Upper lobe of left lung (tissue), 6 donors: ENCODE measurements at regions not wholly inside any gene's neighbourhood (a gene's known extent, or its start where the extent isn't known, plus 50 kb on each side); places are given as distances from the start of the nearest gene placed in this dataset.

Experiments used
- ATAC-seq, 2 donors: fragments of 200-7000 bp; cut with Tn5 transposase; one replicate each; pipeline ENCODE4 v1.9.1; 2022; ENCODE audit warnings: mild to moderate bottlenecking in 2 of 2, moderate library complexity in 2 of 2; ENCODE audit not compliant: low FRiP score in 2 of 2
- DNase-seq, 2 donors: peaks; one replicate each; pipeline ENCODE4 v3.0.0-alpha.2; 2019 to 2020
- H3K27ac ChIP-seq, 4 donors: fragments of 200-600 bp; sonication (generic); one replicate each; pipeline ENCODE4 v1.5.1; 2016 to 2019
- H3K27me3 ChIP-seq, 4 donors: fragments of 200-600 bp; sonication (generic); one replicate each; pipeline ENCODE4 v1.5.1; 2017 to 2019
- H3K36me3 ChIP-seq, 4 donors: fragments of 200-600 bp; sonication (generic); one replicate each; pipeline ENCODE4 v1.5.1; 2016 to 2019
- H3K4me1 ChIP-seq, 4 donors: fragments of 200-600 bp; sonication (generic); one replicate each; pipeline ENCODE4 v1.5.1; 2018 to 2019
- H3K4me3 ChIP-seq, 4 donors: fragments of 200-600 bp; sonication (generic); one replicate each; pipeline ENCODE4 v1.5.1; 2017 to 2019; ENCODE audit warnings: mild to moderate bottlenecking in 2 of 4, moderate library complexity in 1 of 4
- H3K9me3 ChIP-seq, 4 donors: fragments of 200-600 bp; sonication (generic); one replicate each; pipeline ENCODE4 v1.5.1; 2018 to 2019
- EP300 ChIP-seq, 4 donors: sonication (generic); formaldehyde crosslinking; IDR thresholded peaks; one replicate each; pipeline ENCODE4 v1.5.1; 2017; ENCODE audit warnings: antibody characterized with exemption in 4 of 4, control low read depth in 2 of 4
- POLR2A ChIP-seq, 4 donors: fragments of 450-650 bp; IDR thresholded peaks; one replicate each; pipeline ENCODE4 v1.5.1; 2016 to 2017; ENCODE audit warnings: antibody characterized with exemption in 4 of 4, mild to moderate bottlenecking in 2 of 4
- POLR2AphosphoS5 ChIP-seq, 2 donors: sonication (generic); formaldehyde crosslinking; IDR thresholded peaks; one replicate each; pipeline ENCODE4 v1.5.1; 2017; ENCODE audit warnings: antibody characterized with exemption in 2 of 2
- WGBS, 2 donors: methylation state at CpG; one replicate each; pipeline ENCODE4 v1.1.5; 2017 to 2018; 5-methylcytosine and 5-hydroxymethylcytosine counted together
- TF ChIP-seq, protein P1 (sequence below), 6 experiments: fragments of 450-650 bp in 4 of 6; fragments of 200-600 bp in 2 of 6; sonication (generic) in 2 of 6; IDR thresholded peaks; one replicate each; pipeline ENCODE4 v1.5.1; 2016 to 2019; ENCODE audit warnings: antibody characterized with exemption in 6 of 6
- donor health status: DM: no; HTN: no; CAD: no; lungs with moderate emphysema.
- donor health status: DM: no; HTN: yes; CAD: no; lungs with severe emphysema.

DNA sequence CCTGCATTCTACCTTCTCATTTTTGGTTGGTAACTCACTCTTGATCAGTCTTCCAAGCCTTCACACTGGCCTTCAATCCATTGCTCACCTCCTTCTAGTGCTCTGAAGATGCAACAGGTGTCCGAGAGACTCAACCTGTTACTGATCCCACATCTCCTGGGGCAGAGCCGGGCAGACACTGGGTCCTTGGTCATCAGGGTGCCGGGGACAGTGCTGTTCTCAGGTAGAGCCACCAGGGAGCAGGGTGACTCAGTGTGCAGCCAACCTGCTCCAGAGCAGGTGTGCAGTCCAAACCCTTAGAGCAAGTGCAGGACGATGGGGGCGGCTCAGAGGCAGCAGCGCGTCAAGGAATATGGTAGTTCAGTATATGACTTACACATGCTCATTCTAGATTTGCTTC, 188.4 kb downstream of the DHX15 start:
- TF ChIP-seq, protein P1, sequence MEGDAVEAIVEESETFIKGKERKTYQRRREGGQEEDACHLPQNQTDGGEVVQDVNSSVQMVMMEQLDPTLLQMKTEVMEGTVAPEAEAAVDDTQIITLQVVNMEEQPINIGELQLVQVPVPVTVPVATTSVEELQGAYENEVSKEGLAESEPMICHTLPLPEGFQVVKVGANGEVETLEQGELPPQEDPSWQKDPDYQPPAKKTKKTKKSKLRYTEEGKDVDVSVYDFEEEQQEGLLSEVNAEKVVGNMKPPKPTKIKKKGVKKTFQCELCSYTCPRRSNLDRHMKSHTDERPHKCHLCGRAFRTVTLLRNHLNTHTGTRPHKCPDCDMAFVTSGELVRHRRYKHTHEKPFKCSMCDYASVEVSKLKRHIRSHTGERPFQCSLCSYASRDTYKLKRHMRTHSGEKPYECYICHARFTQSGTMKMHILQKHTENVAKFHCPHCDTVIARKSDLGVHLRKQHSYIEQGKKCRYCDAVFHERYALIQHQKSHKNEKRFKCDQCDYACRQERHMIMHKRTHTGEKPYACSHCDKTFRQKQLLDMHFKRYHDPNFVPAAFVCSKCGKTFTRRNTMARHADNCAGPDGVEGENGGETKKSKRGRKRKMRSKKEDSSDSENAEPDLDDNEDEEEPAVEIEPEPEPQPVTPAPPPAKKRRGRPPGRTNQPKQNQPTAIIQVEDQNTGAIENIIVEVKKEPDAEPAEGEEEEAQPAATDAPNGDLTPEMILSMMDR (IDR thresholded peaks at IDR 0.05) = no peak
- TF ChIP-seq POLR2A (IDR thresholded peaks at IDR 0.05) (no peak), POLR2AphosphoS5 (IDR thresholded peaks at IDR 0.05) (no peak), EP300 (IDR thresholded peaks at IDR 0.05) (no peak)
- no peaks in the 10 kb centered on the region for H3K4me1 ChIP-seq
- WGBS, 2 donors = 89 to 95% methylated on average over 7 of the region's 7 CpGs
- no peaks in the 10 kb centered on the region for H3K27me3 ChIP-seq
- H3K9me3 ChIP-seq = no peaks in the 10 kb centered on the region
- H3K27ac ChIP-seq = no peak overlapping the region
- ATAC-seq (no peak), DNase-seq (peak in 1 of 2 donors; percentile 16)
- no peaks in the 10 kb centered on the region for H3K36me3 ChIP-seq
- H3K4me3 ChIP-seq = no peak overlapping the region

DNA sequence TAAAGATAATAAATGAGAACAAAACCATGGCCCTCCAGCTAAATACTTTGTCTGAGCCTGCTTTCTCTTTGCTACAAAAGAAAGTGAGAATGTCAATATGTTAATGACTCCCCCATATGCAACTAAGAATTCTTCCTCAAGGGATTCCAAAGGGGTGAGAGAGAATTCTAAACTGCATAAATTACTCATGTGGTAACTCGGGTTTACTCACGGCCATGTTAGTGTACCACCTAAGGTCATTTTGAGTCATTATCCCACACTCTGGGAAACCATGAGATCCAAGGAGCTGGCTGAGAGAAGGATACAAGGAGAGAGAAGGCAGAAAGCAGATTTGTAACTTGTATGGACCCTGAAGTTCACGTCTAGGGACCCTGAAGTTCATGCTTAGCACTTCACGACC, 190.3 kb downstream of the DHX15 start:
- ATAC-seq (no peak), DNase-seq (no peak)
- Histone ChIP-seq H3K4me1 (no peaks in the 10 kb centered on the region), H3K4me3 (no peak overlapping the region), H3K27ac (no peak overlapping the region), H3K27me3 (no peaks in the 10 kb centered on the region), H3K9me3 (no peaks in the 10 kb centered on the region), H3K36me3 (no peaks in the 10 kb centered on the region)
- TF ChIP-seq, protein P1 (IDR thresholded peaks at IDR 0.05) = no peak
- TF ChIP-seq POLR2AphosphoS5 (IDR thresholded peaks at IDR 0.05) (no peak), EP300 (IDR thresholded peaks at IDR 0.05) (no peak), POLR2A (IDR thresholded peaks at IDR 0.05) (no peak)
- WGBS, 2 donors = 68 to 76% methylated on average over 4 of the region's 4 CpGs

GRCh38 chr4:24392613-24393012, 191.7 kb downstream of the DHX15 start:
- 70 to 72% methylated on average over 5 of the region's 5 CpGs for WGBS, 2 donors
- DNase-seq (no peak), ATAC-seq (no peak)
- Histone ChIP-seq H3K4me1 (no peaks in the 10 kb centered on the region), H3K27ac (no peak overlapping the region), H3K9me3 (no peaks in the 10 kb centered on the region), H3K36me3 (no peaks in the 10 kb centered on the region), H3K4me3 (no peak overlapping the region), H3K27me3 (no peaks in the 10 kb centered on the region)
- TF ChIP-seq EP300 (IDR thresholded peaks at IDR 0.05) (no peak), POLR2AphosphoS5 (IDR thresholded peaks at IDR 0.05) (no peak), POLR2A (IDR thresholded peaks at IDR 0.05) (no peak)
- TF ChIP-seq, protein P1 (IDR thresholded peaks at IDR 0.05) = no peak

DNA sequence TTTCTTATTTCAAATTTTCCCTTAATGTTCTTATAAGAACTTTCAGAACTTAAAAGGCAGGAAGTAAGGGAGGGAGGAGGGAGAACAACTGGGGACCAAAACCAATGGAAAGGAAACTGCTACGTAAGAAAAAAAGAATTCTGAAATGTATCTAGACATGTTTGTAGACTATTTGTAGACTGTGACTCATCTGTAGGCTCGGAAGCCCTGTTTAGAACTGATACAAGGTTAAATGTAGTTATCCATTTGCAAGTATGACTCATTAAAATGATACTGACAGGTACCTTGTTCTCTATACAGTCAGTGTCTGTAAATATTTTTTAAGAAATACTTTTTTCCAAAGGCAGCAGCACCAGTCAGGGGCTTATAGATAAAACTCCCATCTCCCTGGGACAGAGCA, 202.0 kb downstream of the DHX15 start:
- DNase-seq = no peak
- no peak overlapping the region for H3K27ac ChIP-seq
- WGBS, 2 donors = 31 to 42% methylated on average over 2 of the region's 2 CpGs
- H3K36me3 ChIP-seq = no peaks in the 10 kb centered on the region
- H3K9me3 ChIP-seq = peaks cover 0 to 3% (median 0%) of the 10 kb centered on the region in 4 donors
- no peaks in the 10 kb centered on the region for H3K4me1 ChIP-seq
- no peak for ATAC-seq
- H3K27me3 ChIP-seq = no peaks in the 10 kb centered on the region
- no peak overlapping the region for H3K4me3 ChIP-seq
- TF ChIP-seq POLR2AphosphoS5 (IDR thresholded peaks at IDR 0.05) (no peak), POLR2A (IDR thresholded peaks at IDR 0.05) (no peak), EP300 (IDR thresholded peaks at IDR 0.05) (no peak)
- TF ChIP-seq, protein P1 (IDR thresholded peaks at IDR 0.05) = no peak

DNA sequence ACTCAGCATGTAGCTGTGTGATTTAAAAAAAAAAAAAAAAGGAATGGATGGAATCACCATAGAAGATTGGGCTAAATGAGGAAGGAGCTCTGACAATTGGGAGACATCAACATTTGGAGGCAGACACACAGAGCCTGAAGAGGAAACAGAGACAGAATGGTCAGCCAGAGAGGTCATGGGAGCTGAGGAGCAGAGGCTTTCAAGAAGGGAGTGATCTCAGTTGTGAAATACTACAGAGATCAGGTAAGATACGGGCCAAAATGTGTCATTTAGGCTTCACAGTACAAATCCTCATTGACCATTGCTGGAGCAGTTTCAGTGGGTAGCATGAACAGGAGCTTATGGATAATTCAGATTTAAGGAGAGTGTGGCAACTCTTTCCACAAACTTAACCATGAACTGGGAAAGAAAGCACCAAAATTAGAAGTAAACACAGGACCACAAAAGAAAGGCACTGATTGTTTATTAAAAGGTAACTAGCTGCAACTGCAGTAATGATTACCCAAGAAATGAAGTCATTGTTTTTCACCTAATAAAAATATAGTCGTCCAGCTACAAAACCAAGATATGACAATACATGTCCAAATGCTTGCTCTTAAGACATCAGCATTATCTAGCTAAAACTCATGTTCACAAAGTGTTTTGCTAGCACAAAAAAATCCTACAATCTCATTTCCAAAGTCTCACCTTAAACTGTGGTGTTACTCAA, 203.2 kb downstream of the DHX15 start:
- H3K27ac ChIP-seq = no peak overlapping the region
- no peaks in the 10 kb centered on the region for H3K4me1 ChIP-seq
- H3K36me3 ChIP-seq = no peaks in the 10 kb centered on the region
- no peak overlapping the region for H3K4me3 ChIP-seq
- no peaks in the 10 kb centered on the region for H3K27me3 ChIP-seq
- WGBS, 2 donors = 63 to 65% methylated on average over 2 of the region's 2 CpGs
- no peaks in the 10 kb centered on the region for H3K9me3 ChIP-seq
- TF ChIP-seq EP300 (IDR thresholded peaks at IDR 0.05) (no peak), POLR2A (IDR thresholded peaks at IDR 0.05) (no peak), POLR2AphosphoS5 (IDR thresholded peaks at IDR 0.05) (no peak)
- TF ChIP-seq, protein P1 (IDR thresholded peaks at IDR 0.05) = no peak
- ATAC-seq (no peak), DNase-seq (no peak)
